Astrocyte of the cerebellum (primary cell): ENCODE measurements at regions not wholly inside any gene's neighbourhood (a gene's known extent, or its start where the extent isn't known, plus 50 kb on each side); places are given as distances from the start of the nearest gene placed in this dataset.

Experiments
- DNase-seq: peaks from one replicate; pipeline ENCODE4 v3.0.0-alpha.2; 2011; ENCODE audit warnings: low read depth
- H3K4me3 ChIP-seq: 2 replicates; pipeline ENCODE4 v1.5.1; 2011; ENCODE audit warnings: mild to moderate bottlenecking, low read depth, low read length, moderate library complexity
- CTCF ChIP-seq: IDR thresholded peaks from 2 replicates; pipeline ENCODE4 v1.5.1; 2012; ENCODE audit warnings: low read length, low read depth, moderate library complexity, mild to moderate bottlenecking; ENCODE audit errors: missing control alignments
- in situ Hi-C: cut with HindIII; loops from 2 replicates; pipeline ENCODE4 v1.10.0; 2017; ENCODE audit warnings: low sequenced_read_pairs

GRCh38 chr6:115782612-115783011 lies 278.1 kb downstream of the FRK start:
- in situ Hi-C loops = no loop called here
- no peak overlapping the region for H3K4me3 ChIP-seq
- DNase-seq = no peak
- TF ChIP-seq CTCF = no peak

- in situ Hi-C loops = no loop called here
- no peak for TF ChIP-seq CTCF
- no peak for DNase-seq
- no peak overlapping the region for H3K4me3 ChIP-seq
These were observed 286.9 kb downstream of the FRK start for GRCh38 chr6:115773741-115774140.

GRCh38 chr6:115770851-115771250 lies 289.8 kb downstream of the FRK start:
- no peak for TF ChIP-seq CTCF
- in situ Hi-C loops = no loop called here
- no peak overlapping the region for H3K4me3 ChIP-seq
- no peak for DNase-seq

- in situ Hi-C loops = no loop called here
- no peak for TF ChIP-seq CTCF
- no peak overlapping the region for H3K4me3 ChIP-seq
- no peak for DNase-seq
These were observed 292.2 kb downstream of the FRK start for GRCh38 chr6:115768500-115768899.

- TF ChIP-seq CTCF = no peak
- DNase-seq = no peak
- in situ Hi-C loops = no loop called here
- H3K4me3 ChIP-seq = no peak overlapping the region
These were observed 292.8 kb downstream of the FRK start for GRCh38 chr6:115767931-115768330.

GRCh38 chr6:115766745-115767462 lies 293.8 kb downstream of the FRK start:
- in situ Hi-C loops = no loop called here
- no peak overlapping the region for H3K4me3 ChIP-seq
- no peak for DNase-seq
- no peak for TF ChIP-seq CTCF

GRCh38 chr6:115765966-115766365 lies 294.7 kb downstream of the FRK start:
- in situ Hi-C loops = no loop called here
- H3K4me3 ChIP-seq = no peak overlapping the region
- DNase-seq = no peak
- TF ChIP-seq CTCF = no peak
